ENCODE measurements at regions not wholly inside any gene's neighbourhood (a gene's known extent, or its start where the extent isn't known, plus 50 kb on each side); places are given as distances from the start of the nearest gene placed in this dataset.

GRCh38 chr9:17856995-17857394 lies 278.1 kb downstream of the SH3GL2 start:
- no peak for FAIRE-seq
- Histone ChIP-seq H4K20me1 (ENCODE audit: insufficient read depth, low read length) (no peaks in the 10 kb centered on the region), H3K79me2 (ENCODE audit: insufficient read depth, low read length) (no peaks in the 10 kb centered on the region), H2AFZ (ENCODE audit: low read length) (no peak overlapping the region), H3K36me3 (replicated peaks in 1 of 2; ENCODE audit: control insufficient read depth in 1 of 2, insufficient read depth in 2 of 2, low read length in 2 of 2) (no peaks in the 10 kb centered on the region), H3K27me3 (ENCODE audit: control insufficient read depth in 1 of 2, insufficient read depth in 2 of 2, low read length in 2 of 2) (no peaks in the 10 kb centered on the region), H3K4me2 (ENCODE audit: low read depth, low read length) (no peak overlapping the region), H3K4me1 (ENCODE audit: insufficient read depth, low read length) (no peaks in the 10 kb centered on the region), H3K9me3 (ENCODE audit: low read length) (no peaks in the 10 kb centered on the region), H3K4me3 (replicated peaks in 1 of 3; ENCODE audit: insufficient read depth in 1 of 3, low read depth in 2 of 3, low read length in 3 of 3) (no peak overlapping the region), H3K9ac (ENCODE audit: insufficient read depth, low read depth, low read length) (no peak overlapping the region), H3K27ac (ENCODE audit: extremely low read length, insufficient read depth, low read length) (no peak overlapping the region)
- ChIA-PET CTCF (ENCODE audit: low intra/inter-chr PET ratio, low total read pairs) (no interaction called here), POLR2A (no interaction called here)
- in situ Hi-C loops (cut with HindIII; ENCODE audit: extremely low pct_ligation_motif_present, low pct_unique_long_range_greater_than_20kb) (no loop called here), intact Hi-C loops (cut with micrococcal nuclease; ENCODE audit: unreplicated experiment) (loop anchor here (10.0 kb wide), 1 partner anchor 68 kb away; no protein-coding TSS in a partner anchor)
- no peak for DNase-seq (ENCODE audit: low spot score)
- 16% methylated on average over 3 of the region's 3 CpGs for WGBS (ENCODE audit: low lambda C conversion rate)
- no TSS peak for BruUV-seq (replicated peaks)
- ATAC-seq = no peak
- TF ChIP-seq ZBED4 (CRISPR knock-in tag; IDR thresholded peaks at IDR 0.05; ENCODE audit: borderline replicate concordance) (no peak), MZF1 (CRISPR knock-in tag; IDR thresholded peaks at IDR 0.05; ENCODE audit: borderline replicate concordance) (no peak), ARNTL (CRISPR knock-in tag; IDR thresholded peaks at IDR 0.05) (no peak), EP300 (IDR thresholded peaks at IDR 0.05; ENCODE audit: low read depth in 2 of 2, low read length in 2 of 2) (no peak), EP300 (CRISPR knock-in tag; IDR thresholded peaks at IDR 0.05; ENCODE audit: borderline replicate concordance) (no peak), SNAPC2 (CRISPR knock-in tag; IDR thresholded peaks at IDR 0.05) (no peak)

Measured in HepG2 (cell line).